HG03457 (cell line): ENCODE measurements at regions not wholly inside any gene's neighbourhood (a gene's known extent, or its start where the extent isn't known, plus 50 kb on each side); places are given as distances from the start of the nearest gene placed in this dataset.

Source experiments
- ATAC-seq: cut with Tn5 transposase; IDR thresholded peaks from one replicate; pipeline ENCODE4 v1.9.1; 2021; ENCODE audit warnings: moderate number of reproducible peaks; ENCODE audit not compliant: unreplicated experiment

DNA sequence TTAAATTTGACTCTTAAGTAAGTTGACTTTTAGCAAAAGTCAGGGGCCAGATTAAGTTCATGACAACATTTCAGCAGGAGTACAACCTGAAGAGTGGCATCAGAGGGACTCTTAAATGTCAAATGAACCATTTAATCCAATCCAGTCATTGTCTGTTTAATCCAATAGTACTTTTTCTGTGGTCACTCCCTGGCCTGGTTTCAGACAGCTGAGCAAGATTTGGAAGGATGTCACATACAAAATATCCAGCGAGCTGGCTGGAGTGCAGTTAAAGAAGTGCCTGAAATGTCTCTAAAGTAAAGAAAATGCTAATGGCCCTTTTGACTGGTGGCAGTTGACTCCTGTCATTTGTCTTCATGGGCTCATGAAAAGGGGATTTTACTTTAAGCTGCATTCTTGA lies 1082.1 kb downstream of the AACS start:
- no peak for ATAC-seq

DNA sequence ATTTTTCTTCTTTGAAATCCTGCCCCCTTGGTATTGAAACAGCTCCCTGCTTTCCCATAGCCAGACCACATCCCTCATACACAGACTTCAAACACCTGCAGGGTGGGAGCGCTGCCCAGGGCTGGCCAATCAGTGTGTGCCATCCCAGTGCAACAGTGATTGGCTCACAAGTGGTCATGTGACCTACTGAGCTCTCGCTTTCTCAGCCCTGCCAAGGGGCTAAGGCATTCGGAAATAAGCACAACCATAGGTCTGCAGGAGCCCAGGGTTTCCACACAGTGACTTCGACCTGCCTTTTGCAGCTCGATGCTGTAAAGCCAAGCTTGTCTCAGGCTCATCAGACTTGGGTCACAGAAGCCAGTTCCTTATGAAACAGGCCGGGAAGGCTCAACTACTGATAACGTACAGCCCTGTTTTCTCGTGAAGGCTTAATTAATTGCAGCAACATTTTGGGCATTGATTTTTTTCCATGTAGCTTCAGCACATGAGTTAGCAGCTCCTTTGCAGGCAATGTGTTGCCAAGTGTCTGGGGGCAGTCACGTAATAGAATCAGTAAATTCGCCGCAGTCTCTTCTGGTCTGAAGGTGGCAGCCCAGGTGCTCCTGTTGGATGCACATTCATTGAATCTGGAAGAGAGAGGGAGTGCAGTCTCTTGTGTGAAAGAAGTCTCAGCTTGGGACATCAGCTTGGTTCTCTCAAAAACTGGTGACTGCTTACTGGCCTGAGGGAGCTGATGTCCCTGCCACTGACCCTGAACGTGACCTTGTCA lies 1091.8 kb downstream of the AACS start:
- ATAC-seq: no peak

DNA sequence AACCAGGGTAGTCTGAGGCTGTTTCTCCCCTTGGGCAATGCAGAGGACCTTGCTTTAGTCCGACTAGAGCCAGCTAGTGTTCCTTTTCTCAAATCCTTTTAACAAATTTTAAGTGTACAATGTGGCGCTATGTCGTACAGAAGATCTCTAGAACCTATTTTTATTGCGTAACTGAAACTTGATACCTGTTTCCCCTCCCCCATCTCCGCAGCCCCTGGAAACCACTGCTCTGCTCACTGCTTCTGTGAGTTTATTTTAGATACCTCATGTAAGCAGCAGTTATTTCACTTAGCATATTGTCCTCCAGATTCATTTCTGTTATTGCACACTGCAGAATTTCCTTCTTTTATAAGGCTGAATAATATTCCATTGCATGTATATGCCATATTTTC lies 1092.3 kb downstream of the AACS start:
- no peak for ATAC-seq

DNA sequence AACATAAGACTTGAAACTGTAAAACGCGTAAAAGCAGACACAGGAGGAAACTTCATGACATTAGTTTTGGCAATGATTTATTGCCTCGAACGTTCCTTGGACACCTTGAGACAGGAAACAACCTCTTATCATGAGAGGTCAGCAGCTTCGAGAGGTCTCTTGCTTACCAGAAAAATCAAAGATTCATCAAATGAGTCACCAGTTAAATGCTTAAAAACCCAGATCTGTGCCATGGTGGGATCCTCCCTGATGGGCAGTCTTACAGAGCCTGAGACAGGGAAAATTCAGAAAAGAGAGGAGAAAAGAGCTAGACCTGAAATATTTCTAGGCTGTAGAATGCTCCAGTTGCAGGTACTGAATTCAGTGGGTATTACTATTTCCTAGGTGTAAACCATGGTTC lies 1093.9 kb downstream of the AACS start:
- ATAC-seq: no peak

DNA sequence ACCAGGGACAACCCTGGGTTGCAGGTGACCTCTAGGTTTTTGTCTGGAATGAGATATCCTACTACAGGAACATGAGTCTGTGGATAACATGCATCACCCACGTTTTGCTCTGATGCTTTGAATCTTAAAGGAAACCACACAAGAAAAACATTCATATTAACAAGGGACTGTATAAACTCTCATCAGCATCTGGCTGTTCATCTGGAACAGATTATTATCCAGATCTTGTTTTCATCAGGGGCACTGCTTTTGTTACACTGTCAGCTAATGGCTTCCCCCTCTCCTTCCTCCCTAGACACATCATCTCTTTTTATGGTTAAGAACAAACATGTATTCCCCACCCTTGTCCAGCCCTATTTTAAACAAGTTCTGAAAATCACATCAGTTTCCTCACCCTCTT lies 1095.7 kb downstream of the AACS start:
- ATAC-seq: no peak

DNA sequence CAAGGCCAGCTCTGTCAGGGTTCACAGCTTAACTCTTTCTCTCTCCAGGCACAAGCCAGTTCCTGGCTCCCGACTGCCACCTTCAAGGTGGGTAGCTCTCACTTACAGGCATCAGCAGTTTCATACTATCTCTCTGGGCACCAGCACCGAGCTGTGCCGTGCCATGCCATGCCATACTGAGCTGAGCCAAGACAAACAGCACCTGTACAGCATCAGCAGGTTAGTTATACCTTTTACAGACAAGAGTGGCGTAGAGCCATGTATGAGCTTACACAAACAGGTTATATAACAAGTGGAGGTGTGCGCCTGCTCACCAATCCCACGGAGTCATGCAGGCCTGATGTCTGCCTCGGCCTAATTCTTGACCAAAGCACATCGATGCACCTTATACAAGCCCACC lies 1098.7 kb downstream of the AACS start:
- ATAC-seq: no peak

DNA sequence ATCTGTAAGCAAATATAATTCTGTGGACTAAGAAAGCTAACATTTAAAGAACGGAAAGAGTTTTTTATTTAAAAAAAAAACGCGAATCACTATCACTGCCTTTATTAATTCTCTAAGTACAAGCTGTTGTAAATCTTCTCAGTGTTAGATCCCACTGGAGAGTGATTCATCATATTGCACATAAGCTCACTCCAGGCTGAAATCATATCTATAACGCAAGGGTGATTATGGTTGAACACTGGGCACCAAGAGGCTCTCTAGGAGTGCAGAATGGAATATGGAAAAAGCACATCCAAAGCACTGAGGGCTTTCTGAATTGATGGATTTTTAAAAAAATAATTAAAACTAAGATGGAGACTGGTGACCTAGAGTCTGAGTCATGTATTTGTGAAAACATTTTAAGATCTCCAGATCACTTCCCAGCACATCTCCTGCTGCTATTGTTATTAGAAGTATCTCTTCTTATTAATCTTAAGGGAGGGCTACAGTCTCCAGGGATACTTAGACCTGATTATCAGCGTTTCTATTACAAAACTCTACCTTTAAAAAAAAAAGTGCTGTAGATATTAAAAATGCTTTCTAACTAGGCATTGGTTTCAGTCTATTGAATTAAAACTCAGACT lies 1106.8 kb downstream of the AACS start:
- no peak for ATAC-seq

DNA sequence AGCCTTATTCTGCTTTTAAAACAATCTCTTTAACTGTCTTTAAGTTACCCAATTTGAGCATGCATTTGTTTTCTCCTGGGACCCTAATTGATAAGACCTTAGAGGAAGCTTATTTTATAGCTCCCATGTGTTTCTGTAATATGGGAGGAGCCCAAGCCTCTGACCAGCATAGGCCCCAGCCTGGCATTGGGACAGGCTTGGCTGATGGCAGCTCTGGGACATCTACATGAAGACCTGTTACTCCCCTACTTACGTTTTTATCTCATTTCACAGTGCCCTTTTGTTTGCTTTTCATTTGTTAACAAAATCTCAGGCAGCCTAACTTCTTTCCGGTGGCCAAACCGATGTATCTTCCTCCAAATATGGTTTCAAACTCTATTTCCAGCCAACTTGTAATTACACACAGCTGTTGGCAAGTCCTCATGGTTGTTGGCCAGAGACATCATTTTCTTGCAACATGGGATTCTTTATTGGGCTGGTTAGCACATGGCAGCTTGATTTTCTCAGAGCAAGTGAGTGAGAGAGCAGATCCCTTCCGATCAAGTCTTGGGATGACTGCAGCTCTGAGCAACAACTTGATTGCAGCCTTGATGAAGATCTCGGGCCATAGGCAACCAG lies 1117.5 kb downstream of the AACS start:
- no peak for ATAC-seq

DNA sequence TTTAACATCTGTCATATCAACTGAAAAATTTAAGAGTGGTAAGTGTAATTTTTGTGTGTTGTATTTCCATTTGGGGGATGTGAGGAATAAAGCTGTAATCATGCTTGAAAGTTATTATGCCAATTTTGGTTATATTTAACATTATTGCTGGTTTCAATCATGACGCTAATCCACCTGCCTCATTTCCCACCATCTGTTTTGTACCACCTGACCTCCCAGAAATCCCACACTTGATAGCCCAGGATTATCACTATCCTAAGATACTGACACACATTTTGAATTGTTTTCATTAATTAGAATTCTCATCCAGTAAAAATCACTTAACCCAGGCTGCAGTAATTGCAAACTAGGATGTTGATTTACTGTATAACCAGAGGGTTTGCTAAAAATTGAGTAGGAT lies 1119.8 kb downstream of the AACS start:
- no peak for ATAC-seq

DNA sequence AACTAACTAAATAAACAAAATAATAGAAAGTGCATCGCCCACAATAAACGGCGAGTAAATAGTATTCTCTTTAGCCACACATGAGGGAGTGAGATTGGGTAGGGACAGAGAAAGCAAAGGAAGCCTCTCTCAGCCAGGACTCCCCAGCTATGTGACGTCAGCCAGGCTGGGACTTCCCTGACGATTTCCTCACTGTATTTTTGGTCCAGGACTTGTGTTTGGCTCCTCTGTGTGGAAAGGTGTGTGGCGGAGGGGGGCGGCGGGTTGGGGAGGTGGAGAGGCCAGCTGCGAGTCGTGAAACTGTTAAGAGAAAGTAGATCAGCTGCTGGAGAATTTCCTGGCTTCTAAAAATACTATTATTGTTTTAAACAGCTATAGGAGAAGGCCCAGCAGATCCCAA lies 1124.6 kb downstream of the AACS start:
- no peak for ATAC-seq

DNA sequence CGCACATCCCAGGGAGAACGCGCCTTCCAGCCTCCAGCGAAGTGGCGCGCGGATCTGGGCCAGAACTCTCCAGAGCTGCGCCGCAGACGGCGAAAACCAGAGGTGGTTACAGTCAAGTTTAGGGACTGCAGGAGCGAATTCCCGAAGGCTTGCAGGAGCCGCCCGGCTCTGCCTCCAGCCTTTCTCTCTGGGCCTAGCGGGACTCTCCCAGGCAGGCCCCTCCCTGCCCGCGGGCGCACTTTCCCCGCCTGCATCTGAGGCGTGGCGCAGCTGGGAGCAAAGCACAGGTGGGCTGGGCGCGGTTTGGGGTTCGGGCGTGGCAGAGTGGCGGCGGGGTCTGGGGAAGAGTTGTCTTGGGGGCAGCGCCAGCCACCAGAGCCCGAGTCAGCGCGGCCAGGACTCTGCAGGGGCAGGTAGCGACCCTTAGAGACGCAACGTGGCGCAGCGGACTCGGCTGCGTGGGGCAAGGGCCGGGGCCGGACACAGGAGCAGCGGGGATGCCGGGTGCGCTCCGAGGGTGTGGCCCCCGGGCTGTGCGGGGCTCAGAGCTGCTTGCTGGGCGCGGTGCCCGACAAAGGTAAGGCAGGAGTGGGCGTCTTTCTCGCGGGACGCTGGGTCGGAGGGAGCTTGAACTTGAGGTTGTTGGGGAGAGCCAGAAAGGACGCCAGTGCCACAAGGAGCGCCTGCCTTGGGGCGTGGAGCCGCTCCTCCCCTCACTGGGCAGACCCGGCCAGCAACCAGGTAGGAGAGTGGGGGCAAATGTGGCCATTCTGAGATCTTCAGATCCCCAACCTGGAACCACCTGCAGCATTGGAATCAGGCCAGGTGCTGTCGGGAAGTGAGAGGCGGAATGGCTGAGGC lies 1126.0 kb downstream of the AACS start:
- ATAC-seq: no peak

DNA sequence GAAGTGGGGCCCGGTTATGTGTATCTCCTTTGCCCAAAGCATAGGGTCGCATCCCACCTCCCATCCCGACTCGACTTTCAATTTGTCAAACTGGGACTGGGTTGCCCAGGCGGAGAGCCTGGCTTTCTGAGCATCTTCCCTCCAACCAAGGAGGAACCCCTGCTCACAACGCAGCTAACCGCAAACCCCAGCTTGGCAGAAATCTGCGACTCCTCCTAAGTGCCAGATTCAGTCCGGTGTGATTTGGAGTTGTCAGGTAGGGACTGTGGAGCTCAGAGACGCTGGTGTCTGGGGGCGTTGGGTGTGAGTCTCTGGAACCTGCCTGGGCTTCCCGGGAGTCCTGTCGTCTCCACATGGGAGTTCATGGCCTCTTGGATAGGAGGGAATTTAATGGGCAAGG lies 1126.7 kb downstream of the AACS start:
- no peak for ATAC-seq

DNA sequence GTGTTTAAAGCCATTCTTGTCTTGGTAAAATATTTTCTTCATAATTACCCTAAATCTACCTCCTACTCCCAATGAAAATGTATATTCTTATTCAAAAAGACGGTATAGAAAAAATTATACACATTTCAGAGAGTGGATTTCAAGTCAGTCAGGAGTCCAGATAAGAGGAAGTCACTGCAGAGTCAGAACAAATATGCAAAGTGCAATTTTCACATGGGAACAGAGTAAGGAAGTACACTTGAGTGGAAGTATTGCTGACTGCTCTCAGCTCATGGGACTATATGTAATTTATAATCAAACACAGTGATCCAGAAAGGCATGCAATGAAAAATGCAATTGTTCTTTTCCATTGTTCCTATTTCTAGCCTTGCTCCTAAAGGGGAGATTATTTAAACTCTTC lies 1128.0 kb downstream of the AACS start:
- ATAC-seq: no peak

DNA sequence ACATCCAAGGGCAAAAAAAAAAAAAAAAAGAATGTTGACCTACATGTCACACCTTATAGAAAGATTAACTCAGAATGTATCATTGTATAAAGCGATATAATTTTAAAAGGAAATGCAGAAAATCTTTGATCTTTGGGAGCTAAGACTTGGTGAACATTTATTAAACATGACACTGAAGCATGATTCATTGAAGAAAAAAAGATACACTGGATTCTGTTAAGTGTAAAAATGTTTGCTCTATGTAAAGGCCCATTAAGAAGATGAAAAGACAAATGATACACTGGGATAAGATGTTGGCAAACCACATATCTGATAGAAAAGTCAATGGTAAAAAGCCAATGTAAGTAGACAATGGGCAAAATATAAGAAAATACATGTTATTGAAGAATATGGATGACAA lies 1131.0 kb downstream of the AACS start:
- no peak for ATAC-seq

DNA sequence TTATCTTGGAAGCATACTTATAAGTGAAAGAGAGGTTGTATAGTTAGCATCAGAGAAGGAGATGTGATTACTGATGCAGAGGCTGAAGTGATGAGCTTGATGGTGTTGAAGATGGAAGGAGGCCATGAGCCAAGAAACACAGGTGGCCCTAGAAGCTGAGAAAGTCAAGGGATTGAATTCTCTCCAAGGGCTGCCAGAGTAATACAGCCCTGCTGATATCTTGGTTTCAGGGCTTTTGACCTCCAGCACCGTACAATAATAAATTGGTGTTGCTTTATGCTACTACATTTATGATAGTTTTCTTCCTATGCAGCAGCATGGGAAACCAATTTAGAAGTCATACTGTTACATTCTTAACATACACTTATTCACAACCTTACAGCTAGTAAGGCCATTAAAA lies 1133.3 kb downstream of the AACS start:
- ATAC-seq: no peak

DNA sequence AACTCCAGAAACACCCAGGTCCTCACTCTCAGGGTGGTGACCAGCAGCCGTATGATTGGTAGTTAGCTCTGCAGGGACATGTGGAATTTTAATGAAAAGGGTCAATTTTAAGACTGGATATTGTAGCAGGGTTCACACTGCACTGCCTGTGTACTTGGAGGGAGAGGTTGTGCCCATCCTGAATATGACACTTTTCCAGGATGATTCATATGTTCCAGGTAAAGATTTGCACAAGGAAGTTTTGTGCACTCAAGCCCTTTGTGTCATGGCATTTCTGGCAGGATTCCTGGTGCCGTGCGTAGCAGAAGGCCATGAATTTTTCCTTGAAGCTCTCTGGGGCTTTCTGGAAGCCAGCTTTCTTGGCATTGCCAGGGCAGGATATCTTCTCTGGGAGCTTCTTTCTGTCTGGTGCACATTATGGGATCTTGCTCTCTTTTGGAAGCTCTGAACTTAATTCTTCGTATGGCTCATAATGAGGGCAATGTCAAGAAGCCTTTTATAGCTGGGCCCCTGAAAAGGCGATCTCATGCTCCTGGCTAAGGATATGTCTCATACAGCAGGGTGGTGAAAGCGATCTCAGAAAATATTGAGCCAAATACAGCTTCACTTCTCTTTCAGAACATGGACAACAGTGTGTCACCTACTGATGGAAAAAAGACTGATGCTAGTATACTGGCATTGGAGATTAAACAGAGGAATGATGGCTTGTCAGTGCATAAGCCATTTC lies 1133.9 kb downstream of the AACS start:
- ATAC-seq: no peak

DNA sequence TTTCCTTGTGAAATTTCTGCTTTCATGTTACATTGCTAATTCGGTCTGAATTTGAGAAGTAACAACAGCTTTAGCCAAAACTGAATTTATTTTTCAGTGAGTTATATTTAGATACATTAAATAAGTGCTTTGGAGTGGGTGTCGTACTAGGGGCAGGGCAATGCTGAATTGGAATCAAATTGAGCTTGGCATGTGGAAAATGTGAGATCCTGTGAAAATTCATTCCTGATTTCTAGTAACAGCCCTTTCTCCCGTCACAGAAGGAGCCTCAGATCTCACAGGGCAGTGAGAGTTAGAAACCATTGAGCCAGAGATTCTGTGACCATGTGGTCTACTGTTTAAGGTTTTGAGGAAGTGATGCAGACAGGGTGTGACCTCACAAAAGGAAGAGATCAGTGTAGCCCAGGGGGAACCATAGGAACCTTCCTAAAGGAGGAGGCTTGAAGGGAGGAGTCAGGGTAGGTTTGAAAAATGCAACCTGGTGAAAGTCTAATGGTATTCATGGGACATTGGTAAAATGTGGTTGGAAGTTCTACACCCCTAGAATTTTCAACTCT lies 1136.8 kb downstream of the AACS start:
- no peak for ATAC-seq

DNA sequence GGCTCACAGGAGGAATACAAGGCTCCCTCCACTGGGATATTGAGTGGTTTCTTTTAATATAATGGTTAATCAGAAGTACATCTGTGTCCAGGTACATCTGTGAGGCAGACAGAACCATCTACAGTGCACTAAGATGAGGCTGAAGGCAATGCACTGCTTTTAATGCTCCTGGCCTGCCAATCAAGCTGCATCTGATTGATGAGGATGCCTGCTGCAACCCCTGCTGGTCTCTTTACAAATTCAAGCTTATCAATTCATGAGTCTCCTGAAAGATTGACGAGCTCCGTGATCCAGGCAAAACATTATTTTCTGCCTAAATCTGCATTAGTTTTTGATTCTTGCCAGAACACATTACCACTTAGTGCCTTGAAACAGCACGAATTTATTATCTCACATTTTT lies 1139.1 kb downstream of the AACS start:
- no peak for ATAC-seq

DNA sequence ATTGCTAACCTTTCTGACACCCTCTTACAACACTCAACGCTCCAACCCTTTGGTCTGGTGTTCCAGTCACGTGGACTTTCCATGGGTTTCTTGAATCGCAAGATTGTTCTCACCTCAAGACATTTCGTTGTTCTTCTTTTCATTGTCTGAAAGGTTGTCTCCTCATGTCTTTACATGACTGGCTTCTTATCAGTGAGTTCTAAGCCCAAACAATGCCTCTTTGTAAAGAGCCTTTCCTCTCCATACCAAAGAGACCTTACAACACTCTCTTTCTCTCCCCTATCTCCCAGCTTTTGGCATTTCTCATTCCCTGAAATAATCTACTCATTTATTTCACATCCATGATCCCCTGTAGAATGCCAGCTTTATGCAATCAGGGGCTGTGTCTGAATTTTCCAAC lies 1144.8 kb downstream of the AACS start:
- ATAC-seq: no peak

DNA sequence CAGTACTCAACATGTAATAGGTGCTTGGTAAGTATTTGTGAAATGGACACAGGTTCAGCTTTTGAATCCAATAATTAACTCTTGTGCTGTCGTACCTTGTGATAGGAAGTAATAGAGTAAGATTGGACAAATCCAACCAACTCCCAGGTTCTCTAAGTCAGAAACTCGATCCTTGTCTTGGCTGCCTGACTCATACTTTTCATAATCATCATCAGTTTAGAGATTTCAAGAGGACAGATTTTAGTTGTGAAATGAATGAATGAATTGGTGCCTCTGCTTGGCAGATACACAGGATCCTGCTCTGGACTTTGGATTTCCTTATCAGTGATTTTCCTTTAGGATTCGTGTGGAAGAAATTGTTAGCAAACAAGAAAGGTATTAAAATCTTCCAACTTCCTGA lies 1145.2 kb downstream of the AACS start:
- ATAC-seq: no peak

DNA sequence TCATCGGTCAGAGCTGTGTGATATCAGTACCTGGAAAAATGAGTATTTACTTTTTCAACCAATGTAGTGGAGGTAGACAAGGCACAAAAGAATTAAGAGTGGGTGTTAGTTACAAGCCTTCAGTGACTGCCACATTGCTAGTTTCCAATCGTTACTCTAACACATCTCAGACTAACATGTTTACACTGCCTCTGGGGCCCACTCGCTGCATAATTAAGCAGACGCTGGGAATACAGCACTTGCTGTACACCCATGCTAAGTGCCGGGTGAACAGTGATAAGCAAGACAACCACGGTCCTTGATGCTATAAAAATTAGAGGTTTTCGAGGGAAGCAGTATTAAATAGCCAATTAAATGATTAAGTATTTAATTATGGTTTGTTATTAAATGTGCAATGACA lies 1147.6 kb downstream of the AACS start:
- ATAC-seq: no peak
